Pulmonary artery endothelial cell (primary cell): ENCODE measurements at regions not wholly inside any gene's neighbourhood (a gene's known extent, or its start where the extent isn't known, plus 50 kb on each side); places are given as distances from the start of the nearest gene placed in this dataset.

ENCODE experiments used
- DNase-seq: peaks from one replicate; pipeline ENCODE4 v3.0.0-alpha.2; 2011; ENCODE audit warnings: low read depth, low spot score

GRCh38 chr1:81700728-81701470, 99.8 kb upstream of the ADGRL2 start:
- DNase-seq: no peak

- no peak for DNase-seq
Measured at GRCh38 chr1:81699234-81699633, 101.5 kb upstream of the ADGRL2 start.

- DNase-seq: peak; percentile 83
Measured at GRCh38 chr1:81695741-81696140, 105.0 kb upstream of the ADGRL2 start.

GRCh38 chr1:81693316-81693715, 107.4 kb upstream of the ADGRL2 start:
- DNase-seq: no peak

- DNase-seq: no peak
Measured at GRCh38 chr1:81690676-81691453, 109.9 kb upstream of the ADGRL2 start.

- no peak for DNase-seq
Measured at GRCh38 chr1:81689531-81689941, 111.2 kb upstream of the ADGRL2 start.

GRCh38 chr1:81682490-81682889, 118.2 kb upstream of the ADGRL2 start:
- DNase-seq: no peak

- peak; percentile 57 for DNase-seq
Measured at GRCh38 chr1:81681601-81682266, 119.0 kb upstream of the ADGRL2 start.

GRCh38 chr1:81681114-81681513, 119.6 kb upstream of the ADGRL2 start:
- DNase-seq: no peak

- no peak for DNase-seq
Measured at GRCh38 chr1:81679942-81680341, 120.8 kb upstream of the ADGRL2 start.

- no peak for DNase-seq
Measured at GRCh38 chr1:81678779-81679178, 122.0 kb upstream of the ADGRL2 start.

GRCh38 chr1:81672766-81673165, 128.0 kb upstream of the ADGRL2 start:
- no peak for DNase-seq

- no peak for DNase-seq
Measured at GRCh38 chr1:81671038-81671437, 129.7 kb upstream of the ADGRL2 start.

GRCh38 chr1:81670286-81670685, 130.4 kb upstream of the ADGRL2 start:
- DNase-seq: peak; percentile 95

GRCh38 chr1:81666586-81666985, 134.1 kb upstream of the ADGRL2 start:
- no peak for DNase-seq

GRCh38 chr1:81664341-81664740, 136.4 kb upstream of the ADGRL2 start:
- DNase-seq: no peak

GRCh38 chr1:81662913-81663526, 137.7 kb upstream of the ADGRL2 start:
- no peak for DNase-seq

GRCh38 chr1:81660286-81660685, 140.4 kb upstream of the ADGRL2 start:
- no peak for DNase-seq

- no peak for DNase-seq
Measured at GRCh38 chr1:81654657-81655056, 146.1 kb upstream of the ADGRL2 start.

GRCh38 chr1:81654147-81654546, 146.6 kb upstream of the ADGRL2 start:
- no peak for DNase-seq

GRCh38 chr1:81650776-81651175, 150.0 kb upstream of the ADGRL2 start:
- DNase-seq: no peak

GRCh38 chr1:81635816-81636215, 164.9 kb upstream of the ADGRL2 start:
- no peak for DNase-seq
